ENCODE measurements at regions not wholly inside any gene's neighbourhood (a gene's known extent, or its start where the extent isn't known, plus 50 kb on each side); places are given as distances from the start of the nearest gene placed in this dataset.

DNA sequence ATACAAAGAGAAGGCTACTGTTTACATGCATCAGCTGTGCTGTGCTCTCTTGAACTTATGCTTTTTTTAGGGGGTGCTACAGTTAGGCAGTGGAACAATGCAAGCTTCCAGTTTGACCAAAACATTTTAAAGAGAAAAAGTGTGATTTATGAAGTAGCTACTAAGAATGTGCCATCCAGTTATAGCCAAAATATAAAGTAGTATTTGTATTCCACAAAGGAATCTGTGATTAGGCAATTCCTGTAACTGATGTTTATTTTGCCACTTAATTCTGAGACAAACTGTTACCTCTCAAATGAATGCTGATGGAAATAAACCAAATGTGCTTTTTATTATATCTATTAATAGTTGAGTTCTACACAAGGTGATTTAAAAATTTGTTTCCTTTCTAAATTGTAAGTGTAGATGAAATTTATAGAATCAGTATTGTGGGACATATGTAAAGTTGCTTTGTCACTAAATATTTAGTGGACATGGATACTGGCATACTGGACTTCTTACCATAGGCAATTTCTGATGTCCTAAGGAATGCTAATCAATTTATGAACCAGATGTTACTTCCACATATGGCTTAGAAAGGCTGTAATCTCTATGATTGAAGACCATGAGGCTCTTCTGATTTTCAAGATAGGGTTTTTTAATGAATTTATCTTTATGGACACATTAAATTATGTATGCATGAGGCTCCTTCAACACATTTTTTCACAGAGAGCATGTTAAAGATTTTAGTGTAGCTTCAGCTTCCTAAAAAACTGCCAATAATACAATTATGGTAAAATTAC is 410.2 kb downstream of the PRR16 start:
- no peak for DNase-seq (ENCODE audit: low spot score)
- TF ChIP-seq, protein P1, sequence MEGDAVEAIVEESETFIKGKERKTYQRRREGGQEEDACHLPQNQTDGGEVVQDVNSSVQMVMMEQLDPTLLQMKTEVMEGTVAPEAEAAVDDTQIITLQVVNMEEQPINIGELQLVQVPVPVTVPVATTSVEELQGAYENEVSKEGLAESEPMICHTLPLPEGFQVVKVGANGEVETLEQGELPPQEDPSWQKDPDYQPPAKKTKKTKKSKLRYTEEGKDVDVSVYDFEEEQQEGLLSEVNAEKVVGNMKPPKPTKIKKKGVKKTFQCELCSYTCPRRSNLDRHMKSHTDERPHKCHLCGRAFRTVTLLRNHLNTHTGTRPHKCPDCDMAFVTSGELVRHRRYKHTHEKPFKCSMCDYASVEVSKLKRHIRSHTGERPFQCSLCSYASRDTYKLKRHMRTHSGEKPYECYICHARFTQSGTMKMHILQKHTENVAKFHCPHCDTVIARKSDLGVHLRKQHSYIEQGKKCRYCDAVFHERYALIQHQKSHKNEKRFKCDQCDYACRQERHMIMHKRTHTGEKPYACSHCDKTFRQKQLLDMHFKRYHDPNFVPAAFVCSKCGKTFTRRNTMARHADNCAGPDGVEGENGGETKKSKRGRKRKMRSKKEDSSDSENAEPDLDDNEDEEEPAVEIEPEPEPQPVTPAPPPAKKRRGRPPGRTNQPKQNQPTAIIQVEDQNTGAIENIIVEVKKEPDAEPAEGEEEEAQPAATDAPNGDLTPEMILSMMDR (IDR thresholded peaks at IDR 0.05; ENCODE audit: extremely low read depth, missing control alignments) = no peak

DNA sequence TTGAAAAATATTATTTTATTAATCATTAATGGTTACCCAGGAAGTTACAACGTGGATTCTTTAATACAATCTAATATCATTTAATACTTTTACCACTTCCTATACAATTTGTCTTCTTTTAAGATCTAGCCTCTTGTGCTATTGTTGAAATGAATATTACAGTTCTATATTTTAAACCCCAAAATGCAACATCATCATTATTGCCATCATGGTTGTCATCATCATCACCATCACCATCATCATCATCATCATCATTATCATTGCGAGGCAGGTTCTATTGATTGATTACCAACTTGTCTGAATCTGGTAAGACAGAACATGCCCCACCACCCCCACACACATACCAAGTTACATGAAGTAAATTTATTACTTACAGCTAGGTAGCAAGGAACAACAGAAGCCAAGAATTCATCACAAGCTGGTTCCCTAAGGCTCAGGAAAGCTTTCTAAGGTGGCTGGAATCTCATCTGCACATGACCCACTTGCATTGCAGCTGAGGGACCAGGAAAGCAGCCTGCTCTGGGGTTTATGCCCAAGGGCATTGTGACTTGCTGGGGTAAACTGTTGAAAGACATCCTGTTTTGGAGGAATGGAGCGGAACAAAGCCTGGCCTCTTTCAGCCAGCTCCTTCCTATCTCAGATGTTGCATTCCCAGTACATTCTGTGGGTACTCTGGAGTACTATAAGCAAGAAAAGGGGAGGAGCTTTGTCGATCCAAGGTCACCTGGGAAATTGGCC is 418.1 kb downstream of the PRR16 start:
- no peak for DNase-seq (ENCODE audit: low spot score)
- TF ChIP-seq, protein P1 (IDR thresholded peaks at IDR 0.05; ENCODE audit: extremely low read depth, missing control alignments) = no peak

DNA sequence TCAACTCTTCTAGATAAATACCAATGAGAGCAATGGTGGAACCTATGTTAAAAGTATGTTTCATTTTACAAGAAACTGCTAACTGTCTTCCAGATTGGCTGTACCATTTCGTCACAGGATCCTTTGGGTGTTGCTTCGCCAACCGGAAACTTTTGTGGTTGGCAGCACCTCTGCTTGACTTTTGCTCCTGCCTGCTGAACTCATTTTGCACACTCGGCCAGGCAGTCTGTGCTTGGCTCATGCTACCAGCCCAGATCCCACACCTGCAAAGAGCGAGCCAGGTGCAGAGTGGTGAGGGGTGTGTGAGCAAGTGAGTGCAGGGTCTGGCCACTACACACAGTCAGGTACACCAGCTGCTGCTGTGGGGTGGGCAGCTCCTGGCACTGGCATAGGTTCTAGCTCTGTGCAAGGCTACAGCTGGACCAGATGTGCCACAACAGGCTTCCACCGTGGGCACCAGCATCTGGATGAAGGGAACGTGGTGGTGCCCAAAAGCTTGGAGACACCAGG is 422.3 kb downstream of the PRR16 start:
- no peak for DNase-seq (ENCODE audit: low spot score)

DNA sequence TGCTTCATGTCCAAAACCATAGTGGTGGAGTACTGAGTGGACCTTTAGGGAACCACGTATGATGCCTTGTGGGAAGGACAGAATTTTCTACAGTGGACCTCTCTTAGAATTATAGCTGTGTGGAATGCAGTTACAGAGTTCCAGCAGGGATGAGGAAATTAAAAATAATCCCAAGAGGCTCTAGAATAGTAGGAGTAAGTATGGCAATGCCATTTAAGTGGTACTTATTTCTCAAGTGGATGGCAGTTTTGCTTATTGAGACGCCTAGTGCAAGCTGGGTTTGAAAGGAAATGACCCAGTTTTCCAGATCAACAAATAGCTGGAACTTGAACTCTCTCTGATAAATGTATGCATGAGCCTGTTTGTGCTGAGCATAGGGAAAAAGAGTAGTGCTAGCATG is 431.6 kb downstream of the PRR16 start:
- no peak for DNase-seq (ENCODE audit: low spot score)
- TF ChIP-seq, protein P1 (IDR thresholded peaks at IDR 0.05; ENCODE audit: extremely low read depth, missing control alignments) = no peak

More for the DNA sequence above, 422.3 kb downstream of the PRR16 start:
- TF ChIP-seq, protein P1 (IDR thresholded peaks at IDR 0.05; ENCODE audit: extremely low read depth, missing control alignments) = no peak

DNA sequence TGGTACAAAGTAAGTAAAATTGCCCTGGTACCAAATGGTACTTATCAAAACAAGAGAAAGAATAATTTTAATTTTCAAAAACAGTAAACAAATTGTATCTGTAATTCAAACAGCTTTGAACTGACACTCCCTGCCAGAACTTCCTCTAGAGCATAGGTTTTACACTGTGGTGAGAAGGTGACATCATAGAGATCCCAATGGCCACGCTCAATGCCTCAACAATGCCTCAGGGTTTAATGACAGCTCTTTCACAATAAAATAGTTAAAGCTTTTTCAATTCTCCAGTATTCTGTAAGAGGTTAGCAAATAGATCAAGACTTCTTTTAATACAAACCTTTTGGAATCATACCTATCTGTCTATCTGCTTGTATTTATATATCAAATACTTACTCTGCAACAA is 437.1 kb downstream of the PRR16 start:
- TF ChIP-seq, protein P1 (IDR thresholded peaks at IDR 0.05; ENCODE audit: extremely low read depth, missing control alignments) = no peak
- DNase-seq (ENCODE audit: low spot score) = no peak

DNA sequence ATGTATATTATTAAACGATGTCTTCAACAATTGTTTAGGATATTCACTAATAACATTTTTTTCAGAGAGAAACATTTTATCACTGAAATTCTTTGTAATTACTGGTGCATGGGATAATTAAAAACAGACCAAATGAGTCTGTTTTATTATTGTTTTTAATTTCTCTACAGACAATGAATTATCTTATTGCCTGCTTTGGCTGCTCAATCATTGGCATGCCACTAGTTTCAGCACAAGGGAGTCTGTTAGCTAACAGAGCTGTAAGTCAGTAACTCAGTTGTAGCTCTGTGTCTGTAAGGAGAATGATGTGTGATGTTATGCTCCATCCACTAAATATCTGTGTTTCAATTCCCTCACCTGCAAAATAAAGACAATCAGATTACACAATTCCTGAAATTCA is 443.9 kb downstream of the PRR16 start:
- DNase-seq (ENCODE audit: low spot score) = no peak
- TF ChIP-seq, protein P1 (IDR thresholded peaks at IDR 0.05; ENCODE audit: extremely low read depth, missing control alignments) = no peak

DNA sequence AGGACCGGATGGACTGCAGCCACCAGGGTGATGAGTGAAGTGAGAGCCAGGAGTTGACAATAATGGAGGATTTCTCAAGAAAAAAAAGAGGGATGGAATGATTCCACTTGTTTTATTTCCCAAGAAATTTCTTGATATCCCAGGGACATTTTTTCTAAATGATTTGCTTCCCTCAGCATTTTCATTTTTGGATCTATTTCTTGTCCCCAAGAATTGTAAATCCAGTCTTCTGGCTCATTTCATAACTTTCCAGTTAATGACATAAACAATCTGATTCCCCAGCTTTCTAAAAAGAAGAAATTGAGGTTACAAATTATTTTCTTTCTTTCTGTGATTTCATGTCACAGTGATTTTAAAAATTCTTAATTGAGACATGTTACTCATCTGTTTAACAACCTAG is 446.5 kb downstream of the PRR16 start:
- no peak for DNase-seq (ENCODE audit: low spot score)
- TF ChIP-seq, protein P1 (IDR thresholded peaks at IDR 0.05; ENCODE audit: extremely low read depth, missing control alignments) = no peak

Measured in GM20000 (cell line).